ENCODE measurements at regions not wholly inside any gene's neighbourhood (a gene's known extent, or its start where the extent isn't known, plus 50 kb on each side); places are given as distances from the start of the nearest gene placed in this dataset.

DNA sequence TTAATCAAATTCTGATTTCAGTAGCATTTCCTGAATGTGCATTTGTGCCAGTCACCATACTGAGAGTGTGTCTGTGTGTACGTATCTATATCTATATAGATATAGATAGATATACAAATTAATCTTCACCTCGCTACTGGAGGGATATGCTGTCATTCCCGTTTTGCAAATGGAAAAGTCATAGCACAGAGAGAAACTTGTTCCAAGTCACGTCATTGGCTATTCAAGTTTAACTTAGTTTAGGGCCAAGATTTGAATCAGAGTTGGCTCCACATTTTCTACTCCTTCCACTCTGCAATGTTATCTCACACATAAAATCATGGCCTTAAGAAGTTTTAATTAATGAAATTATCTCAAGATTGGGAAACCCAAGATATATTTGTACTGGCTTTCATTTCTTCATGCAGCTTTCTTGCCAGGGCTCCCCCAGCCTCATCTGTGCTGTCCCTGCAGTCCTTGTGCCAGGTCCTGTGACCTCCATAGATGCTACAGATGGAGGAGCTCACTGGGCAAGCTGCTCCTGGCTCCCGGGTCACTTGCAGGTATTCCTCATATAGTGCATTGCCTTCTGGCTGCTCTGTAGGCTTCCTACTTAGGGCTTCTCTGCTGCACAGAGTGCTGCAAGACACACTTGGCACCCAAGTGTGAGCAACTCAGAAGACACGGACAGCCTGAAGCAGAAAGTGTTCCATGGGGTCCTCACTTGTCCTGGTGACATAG, 245.8 kb downstream of the KCNS3 start:
- no peak for DNase-seq

DNA sequence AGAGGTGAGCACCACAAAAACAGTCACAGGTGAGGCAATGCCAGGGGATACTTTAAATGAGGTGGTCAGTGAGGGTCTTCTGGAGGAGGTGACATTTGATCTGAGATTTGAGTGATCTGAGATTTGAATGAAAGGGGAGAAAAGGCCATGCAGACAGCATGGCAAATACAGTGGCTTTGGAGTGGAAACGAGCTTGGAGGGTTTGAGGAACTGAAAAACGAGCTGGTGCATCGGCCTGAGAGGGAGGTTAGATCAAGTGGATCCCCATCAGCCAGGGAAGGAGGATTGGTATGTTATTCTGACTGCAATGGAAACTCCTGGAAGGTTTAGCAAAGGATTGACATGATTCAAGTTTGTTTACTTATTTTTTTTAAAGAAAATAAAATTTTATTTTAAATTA, 245.1 kb downstream of the KCNS3 start:
- no peak for DNase-seq

GRCh38 chr2:18123211-18123570, 244.7 kb downstream of the KCNS3 start:
- no peak for DNase-seq

GRCh38 chr2:18122544-18123210, 244.2 kb downstream of the KCNS3 start:
- DNase-seq, result no peak

DNA sequence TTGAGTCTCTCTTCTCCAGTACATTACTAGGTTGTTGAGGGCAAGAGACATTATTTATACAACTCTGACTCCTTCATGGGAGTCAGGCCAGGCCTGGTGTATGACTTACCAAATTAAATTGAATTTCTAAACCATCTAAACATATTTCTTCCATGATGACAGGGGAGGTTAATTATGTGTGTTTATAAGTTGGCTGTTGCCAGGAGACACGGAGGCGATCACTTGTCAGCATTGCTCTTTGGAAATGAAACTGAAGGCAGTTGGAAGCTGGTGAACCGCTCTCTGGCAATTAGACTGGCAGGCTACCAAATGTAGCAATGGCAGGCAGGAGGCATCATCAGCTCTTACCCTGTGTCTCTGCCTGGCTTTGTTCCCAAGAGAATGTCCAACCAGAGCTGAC, 241.4 kb downstream of the KCNS3 start:
- DNase-seq, result peak in 2 of 3 experiments; percentile 16 to 38

DNA sequence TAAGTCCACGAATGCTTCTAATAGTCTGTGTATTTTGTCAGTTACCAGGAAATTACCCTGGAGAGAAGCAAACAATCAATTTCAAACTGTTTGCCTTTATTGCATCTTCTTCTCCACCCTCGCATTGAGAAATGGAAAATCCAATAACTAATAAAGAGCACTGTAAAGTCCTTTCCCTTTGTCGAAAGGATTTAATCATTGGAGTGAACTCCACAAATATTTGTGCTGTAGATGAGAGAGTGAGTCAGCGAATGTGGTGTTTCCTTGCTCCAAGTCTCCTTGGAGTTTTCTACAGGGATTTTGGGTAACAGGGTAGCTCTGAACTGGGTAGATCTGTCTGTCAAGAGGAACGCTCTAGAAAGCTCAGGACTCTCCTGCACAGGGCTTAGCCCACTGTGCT, 240.2 kb downstream of the KCNS3 start:
- no peak for DNase-seq

- DNase-seq, result no peak
Observed at GRCh38 chr2:18117592-18117991, 239.1 kb downstream of the KCNS3 start.

- DNase-seq, result no peak
Observed at GRCh38 chr2:18110222-18110621, 231.8 kb downstream of the KCNS3 start.

DNA sequence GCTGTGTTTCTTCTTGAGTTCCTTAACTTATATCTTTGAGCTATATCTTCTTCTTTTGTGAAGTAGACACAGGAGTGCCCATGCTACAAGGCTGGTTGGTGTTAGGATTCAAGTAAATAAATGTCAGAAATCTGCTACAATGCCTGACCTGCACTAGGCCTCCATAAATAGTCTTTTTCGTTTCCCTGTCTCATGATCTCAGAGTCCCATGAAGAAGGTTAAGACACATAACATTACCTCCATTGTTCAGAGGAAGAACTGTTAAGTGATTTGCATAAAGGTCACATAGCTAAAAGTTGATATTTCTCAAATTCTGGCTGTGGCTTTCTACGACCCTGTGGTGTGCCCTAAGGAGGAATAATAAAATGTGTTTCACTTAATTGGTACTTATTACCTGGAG, 228.4 kb downstream of the KCNS3 start:
- DNase-seq, result no peak

- no peak for DNase-seq
Observed at GRCh38 chr2:18105929-18106328, 227.5 kb downstream of the KCNS3 start.

GRCh38 chr2:18104595-18105224, 226.2 kb downstream of the KCNS3 start:
- DNase-seq, result no peak

DNA sequence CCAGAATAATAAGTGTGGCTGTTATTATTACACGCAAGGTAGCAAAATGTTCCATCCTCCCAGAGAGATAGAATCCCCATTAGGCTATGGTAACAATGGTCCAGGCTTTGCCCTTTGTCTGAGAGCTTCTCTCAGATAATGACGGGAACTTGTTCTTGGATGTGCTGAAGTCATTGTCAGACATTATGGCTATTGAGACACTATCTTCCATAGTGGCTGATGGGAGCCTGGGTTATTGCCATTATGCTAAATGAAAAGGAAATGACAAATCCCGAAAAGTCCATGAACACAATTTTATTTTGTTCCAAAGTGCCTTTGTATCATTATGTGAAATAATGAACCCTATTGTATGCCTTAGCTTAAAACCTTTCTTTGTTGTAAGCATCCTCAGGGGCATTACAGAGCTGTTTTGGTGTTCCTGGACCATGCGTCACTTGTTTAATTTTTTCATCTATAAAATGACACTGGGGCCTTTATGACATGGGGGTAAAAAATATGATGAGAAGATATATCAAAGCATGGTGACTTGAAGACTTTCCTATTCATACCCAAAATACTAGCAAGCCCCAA, 218.5 kb downstream of the KCNS3 start:
- DNase-seq, result no peak

GRCh38 chr2:18094277-18094676, 215.8 kb downstream of the KCNS3 start:
- DNase-seq, result no peak

DNA sequence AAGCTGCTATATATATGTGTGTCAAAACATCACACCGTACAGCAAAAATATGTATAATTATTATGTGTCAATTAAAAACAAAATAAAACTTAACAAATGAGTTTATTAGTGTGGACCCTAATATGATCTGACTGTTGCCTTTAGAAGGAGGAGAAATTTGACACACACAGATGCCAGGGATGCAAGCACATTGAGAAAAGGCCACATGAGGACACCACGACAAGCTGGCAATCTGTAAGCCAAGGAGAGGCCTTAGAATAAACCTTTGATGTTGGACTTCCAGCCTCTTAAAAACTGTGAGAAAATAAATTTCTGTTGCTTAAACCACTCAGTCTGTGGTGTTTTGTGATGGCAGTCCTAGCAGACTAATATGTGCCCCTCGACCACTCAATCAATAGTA, 214.7 kb downstream of the KCNS3 start:
- no peak for DNase-seq

- no peak for DNase-seq
Observed at GRCh38 chr2:18092760-18093159, 214.3 kb downstream of the KCNS3 start.

DNA sequence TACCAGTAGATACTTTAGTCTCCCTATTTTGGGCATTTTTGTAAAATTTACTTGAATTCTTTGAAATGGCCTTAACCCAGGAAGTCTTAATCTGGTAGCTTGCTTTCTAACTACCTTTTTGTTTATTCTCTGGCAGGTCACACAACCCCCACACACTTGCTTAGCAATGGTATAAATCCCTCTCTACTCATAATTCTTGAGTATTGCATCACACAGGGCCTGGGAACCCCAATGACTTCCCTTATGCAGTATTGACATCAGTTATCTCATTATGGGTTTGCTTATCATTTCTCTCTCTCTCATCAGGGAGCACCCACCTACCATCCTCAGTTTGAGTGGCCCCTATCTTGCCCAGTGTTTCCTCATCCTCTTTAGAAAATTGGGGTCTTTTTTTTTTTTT, 207.1 kb downstream of the KCNS3 start:
- DNase-seq, result no peak

GRCh38 chr2:18084376-18084775, 205.9 kb downstream of the KCNS3 start:
- no peak for DNase-seq

DNA sequence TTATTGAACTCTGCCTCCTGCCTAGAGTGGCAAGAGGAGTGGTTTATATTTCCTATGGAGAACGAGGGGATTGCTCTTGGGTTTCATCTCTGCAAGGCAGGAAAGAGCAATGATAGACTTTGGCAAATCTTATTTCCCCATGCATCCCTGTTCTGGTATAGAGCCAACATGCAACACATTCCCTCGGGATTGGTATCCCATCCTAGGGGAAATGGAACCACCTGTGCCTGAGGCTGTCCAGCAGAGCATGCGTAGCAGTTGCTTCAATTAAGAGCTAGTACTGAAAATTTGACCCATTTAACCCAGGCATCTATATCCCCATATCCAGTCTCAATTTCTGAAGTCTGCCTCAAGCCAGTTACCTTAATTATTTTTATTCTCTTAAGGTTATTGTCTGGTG, 205.3 kb downstream of the KCNS3 start:
- no peak for DNase-seq

DNA sequence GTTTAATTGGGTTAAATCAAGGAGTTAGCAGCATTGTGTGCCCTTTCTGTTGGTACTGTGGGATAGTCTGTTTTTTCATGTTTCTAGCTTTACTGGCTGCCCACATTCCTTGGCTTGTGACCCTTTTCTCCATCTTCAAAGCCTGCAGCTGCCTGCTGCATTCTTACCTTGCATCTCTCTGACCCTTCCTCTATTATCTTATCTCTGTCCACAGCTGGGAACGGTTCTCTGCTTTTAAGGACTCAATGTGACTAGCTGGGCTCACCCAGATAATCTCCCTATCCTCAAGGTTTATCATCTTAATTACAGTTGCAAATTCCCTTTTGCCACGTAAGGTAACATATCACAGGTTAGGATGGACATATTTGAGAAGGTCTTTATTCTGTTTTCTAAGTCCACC, 199.7 kb downstream of the KCNS3 start:
- DNase-seq, result no peak

GRCh38 chr2:18077704-18078103, 199.2 kb downstream of the KCNS3 start:
- DNase-seq, result no peak

- DNase-seq, result no peak
Observed at GRCh38 chr2:18077231-18077630, 198.8 kb downstream of the KCNS3 start.

GRCh38 chr2:18074476-18074875, 196.0 kb downstream of the KCNS3 start:
- no peak for DNase-seq

- DNase-seq, result no peak
Observed at GRCh38 chr2:18073601-18074000, 195.1 kb downstream of the KCNS3 start.

Measured in NCI-H1417 (cell line).